AG10803 (cell line): ENCODE measurements at regions not wholly inside any gene's neighbourhood (a gene's known extent, or its start where the extent isn't known, plus 50 kb on each side); places are given as distances from the start of the nearest gene placed in this dataset.
"Not testable (repeated sequence)": the region's sequence is repeated elsewhere in the genome, so short reads cannot be mapped to it uniquely, and the experiment has no call there.

Experiments
- DNase-seq: peaks from one replicate; pipeline ENCODE4 v3.0.0; 2010; ENCODE audit warnings: low read depth
- H3K4me3 ChIP-seq: 2 replicates; pipeline ENCODE4 v1.5.1; 2011; ENCODE audit warnings: mild to moderate bottlenecking, low read length, control low read depth
- CTCF ChIP-seq: conservative IDR thresholded peaks from 2 replicates; pipeline ENCODE4 v1.5.1; 2011; ENCODE audit warnings: mild to moderate bottlenecking, low read length, control low read depth, inconsistent platforms

GRCh38 chr9:111744363-111744762 is 50.4 kb downstream of the SHOC1 start:
- no peak for TF ChIP-seq CTCF
- DNase-seq, result peak; percentile 30
- H3K4me3 ChIP-seq, result no peak overlapping the region

- TF ChIP-seq CTCF, result no peak
- peak; percentile 80 for DNase-seq
- no peak overlapping the region for H3K4me3 ChIP-seq
Observed at GRCh38 chr9:111743275-111743674, 51.5 kb downstream of the SHOC1 start.

GRCh38 chr9:111740739-111741138 is 54.0 kb downstream of the SHOC1 start:
- H3K4me3 ChIP-seq, result no peak overlapping the region
- no peak for DNase-seq
- TF ChIP-seq CTCF, result no peak

GRCh38 chr9:111736714-111737113 is 58.0 kb downstream of the SHOC1 start:
- no peak for TF ChIP-seq CTCF
- DNase-seq, result no peak

DNA sequence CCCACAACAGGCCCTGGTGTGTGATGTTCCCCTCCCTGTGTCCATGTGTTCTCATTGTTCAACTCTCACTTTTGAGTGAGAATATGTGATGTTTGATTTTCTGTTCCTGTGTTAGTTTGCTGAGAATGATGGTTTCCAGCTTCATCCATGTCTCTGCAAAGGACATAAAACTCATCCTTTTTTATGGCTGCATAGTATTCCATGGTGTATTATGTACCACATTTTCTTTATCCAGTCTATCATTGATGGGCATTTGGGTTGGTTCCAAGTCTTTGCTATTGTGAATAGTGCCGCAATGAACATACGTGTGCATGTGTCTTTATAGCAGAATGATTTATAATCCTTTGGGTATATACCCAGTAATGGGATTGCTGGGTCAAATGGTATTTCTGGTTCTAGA is 59.4 kb downstream of the SHOC1 start:
- H3K4me3 ChIP-seq, DNase-seq: not testable (repeated sequence)

More at GRCh38 chr9:111736714-111737113, 58.0 kb downstream of the SHOC1 start:
- no peak overlapping the region for H3K4me3 ChIP-seq

DNA sequence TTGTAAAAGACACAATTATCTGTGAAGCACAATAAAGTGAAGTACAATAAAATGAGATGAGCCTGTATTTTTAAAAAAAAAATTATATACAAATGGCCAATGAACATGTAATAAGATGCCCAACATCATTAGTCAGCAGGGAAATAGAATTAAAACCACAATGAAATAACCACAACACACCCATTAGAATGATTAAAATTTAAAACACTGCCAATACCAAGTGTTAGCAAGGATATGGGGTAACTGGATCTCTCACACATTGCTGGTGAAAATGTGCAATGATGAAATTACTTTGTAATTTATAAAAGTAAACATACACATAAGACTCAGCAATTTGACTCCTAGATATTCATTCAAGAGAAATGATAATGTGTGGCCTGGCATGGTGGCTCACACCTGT is 62.8 kb downstream of the SHOC1 start:
- no peak for TF ChIP-seq CTCF
- no peak overlapping the region for H3K4me3 ChIP-seq
- peak; percentile 72 for DNase-seq

DNA sequence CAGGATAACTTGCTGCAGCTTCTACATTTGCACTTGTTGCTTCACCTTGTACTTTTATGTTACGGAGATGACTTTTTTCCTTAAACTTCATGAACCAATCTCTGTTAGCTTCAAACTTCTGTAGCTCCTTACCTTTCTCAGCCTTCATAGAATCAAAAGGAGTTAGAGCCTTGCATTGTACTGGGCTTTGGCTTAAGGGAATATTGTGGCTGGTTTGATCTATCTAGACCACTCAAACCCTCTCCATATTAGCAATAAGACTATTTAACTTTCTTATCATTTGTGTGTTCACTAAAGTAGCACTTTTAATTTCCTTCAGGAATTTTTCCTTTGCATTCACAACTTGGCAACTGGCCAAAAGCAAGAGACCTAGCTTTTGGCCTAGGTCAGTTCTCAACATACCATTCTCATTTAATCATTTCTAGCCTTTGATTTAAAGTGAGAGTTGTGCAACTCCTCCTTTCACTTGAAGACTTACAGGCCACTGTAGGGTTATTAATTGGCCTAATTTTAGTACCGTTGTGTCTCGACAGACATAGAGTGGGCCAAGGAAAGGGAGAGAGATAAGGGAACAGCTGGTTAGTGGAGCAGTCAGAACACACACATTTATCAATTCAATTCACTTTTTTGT is 63.7 kb downstream of the SHOC1 start:
- peak; percentile 21 for DNase-seq
- TF ChIP-seq CTCF, result no peak
- H3K4me3 ChIP-seq, result no peak overlapping the region
